Adrenal gland (tissue), 9 donors: ENCODE measurements at regions not wholly inside any gene's neighbourhood (a gene's known extent, or its start where the extent isn't known, plus 50 kb on each side); places are given as distances from the start of the nearest gene placed in this dataset.

Source experiments
- DNase-seq, 7 donors: peaks; one replicate each; pipeline ENCODE4 v3.0.0-alpha.2; 2019 to 2020
- H3K27ac ChIP-seq, 5 donors: fragments of 200-600 bp; sonication (generic) in 4 of 5; 1 replicate in 3 of 5; 2 replicates in 2 of 5; pipeline versions ENCODE4 v1.5.1 to v1.8.0; 2016 to 2020; ENCODE audit warnings: mild to moderate bottlenecking in 1 of 5
- H3K27me3 ChIP-seq: fragments of 200-600 bp; 2 replicates; pipeline ENCODE4 v1.8.0; 2021
- H3K36me3 ChIP-seq, 2 donors: fragments of 200-600 bp; replicated peaks in 1 of 2; 1 replicate in 1 of 2; 2 replicates in 1 of 2; pipeline versions ENCODE4 v1.5.1 to v1.8.0; 2018 to 2022
- H3K4me1 ChIP-seq, 2 donors: fragments of 200-600 bp; replicated peaks in 1 of 2; 1 replicate in 1 of 2; 2 replicates in 1 of 2; pipeline versions ENCODE4 v1.5.1 to v1.8.0; 2018 to 2021
- H3K4me3 ChIP-seq, 4 donors: fragments of 200-600 bp; sonication (generic) in 3 of 4; one replicate each; pipeline ENCODE4 v1.5.1; 2016 to 2018
- H3K9me3 ChIP-seq, 3 donors: fragments of 200-600 bp; sonication (generic) in 1 of 3; replicated peaks in 1 of 3; 1 replicate in 2 of 3; 2 replicates in 1 of 3; pipeline versions ENCODE4 v1.5.1 to v1.8.0; 2016 to 2021
- POLR2A ChIP-seq, 2 donors: fragments of 450-650 bp; IDR thresholded peaks; one replicate each; pipeline ENCODE4 v1.6.1; 2017; ENCODE audit warnings: antibody characterized with exemption in 2 of 2, mild to moderate bottlenecking in 2 of 2, moderate library complexity in 1 of 2
- WGBS, 4 donors: extraction: QIAGEN DNeasy Blood & Tissue Kit in 2 of 4; methylation state at CpG; one replicate each; pipeline versions ENCODE4 v1.1.5 to v1.1.7; 2013 to 2017; 5-methylcytosine and 5-hydroxymethylcytosine counted together
- intact Hi-C, 2 donors: fragments of 100-400 bp; cut with DNase I; formaldehyde crosslinking; loops; one replicate each; pipeline versions ENCODE4 v1.14.1 to v1.15.0; 2022 to 2023
- TF ChIP-seq, protein P1 (sequence below), 6 experiments: fragments of 450-650 bp in 4 of 6; fragments of 200-600 bp in 2 of 6; sonication (generic) in 1 of 6; IDR thresholded peaks; 1 replicate in 5 of 6; 2 replicates in 1 of 6; pipeline versions ENCODE4 v1.5.1 to v1.8.0; 2016 to 2021; ENCODE audit warnings: antibody characterized with exemption in 6 of 6, mild to moderate bottlenecking in 2 of 6, moderate library complexity in 1 of 6
- donor health status: healthy with polysubstance abuse.
- donor health status: Bipolar disorder and iron deficiency.
- donor health status: DM: yes; HTN: yes; CAD: no.
- donor health status: DM: no; HTN: no; CAD: no.
- donor health status: DM: no; HTN: no; CAD: no.

DNA sequence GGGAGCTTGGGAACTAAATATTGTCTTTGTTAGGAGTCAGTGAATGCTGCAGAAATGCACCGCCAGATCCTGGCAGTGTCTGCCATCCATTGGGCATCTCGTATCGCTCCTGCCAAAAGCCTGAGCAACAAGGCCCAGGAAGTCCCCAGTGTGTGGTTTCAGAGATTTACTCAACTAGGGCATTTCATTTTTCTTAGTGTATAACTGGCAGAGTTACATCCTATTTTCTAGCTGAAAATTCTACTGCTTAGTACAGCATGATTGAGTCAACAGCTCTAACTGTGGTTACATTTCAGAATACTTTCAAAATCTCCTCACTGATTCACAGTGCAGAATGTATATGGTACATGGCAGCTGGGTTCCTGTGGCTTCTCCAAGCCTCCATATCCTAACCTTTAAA lies 95.8 kb upstream of the CREB5 start:
- WGBS, 4 donors, result 89 to 97% (median 94%) methylated on average over 3 of the region's 3 CpGs
- H3K36me3 ChIP-seq, result no peaks in the 10 kb centered on the region
- peaks cover 0 to 9% of the 10 kb centered on the region in 2 donors for H3K4me1 ChIP-seq
- no peak overlapping the region for H3K4me3 ChIP-seq
- intact Hi-C loops, result no loop called here
- H3K9me3 ChIP-seq, result no peaks in the 10 kb centered on the region
- H3K27me3 ChIP-seq, result peaks cover 39% of the 10 kb centered on the region
- TF ChIP-seq, protein P1, sequence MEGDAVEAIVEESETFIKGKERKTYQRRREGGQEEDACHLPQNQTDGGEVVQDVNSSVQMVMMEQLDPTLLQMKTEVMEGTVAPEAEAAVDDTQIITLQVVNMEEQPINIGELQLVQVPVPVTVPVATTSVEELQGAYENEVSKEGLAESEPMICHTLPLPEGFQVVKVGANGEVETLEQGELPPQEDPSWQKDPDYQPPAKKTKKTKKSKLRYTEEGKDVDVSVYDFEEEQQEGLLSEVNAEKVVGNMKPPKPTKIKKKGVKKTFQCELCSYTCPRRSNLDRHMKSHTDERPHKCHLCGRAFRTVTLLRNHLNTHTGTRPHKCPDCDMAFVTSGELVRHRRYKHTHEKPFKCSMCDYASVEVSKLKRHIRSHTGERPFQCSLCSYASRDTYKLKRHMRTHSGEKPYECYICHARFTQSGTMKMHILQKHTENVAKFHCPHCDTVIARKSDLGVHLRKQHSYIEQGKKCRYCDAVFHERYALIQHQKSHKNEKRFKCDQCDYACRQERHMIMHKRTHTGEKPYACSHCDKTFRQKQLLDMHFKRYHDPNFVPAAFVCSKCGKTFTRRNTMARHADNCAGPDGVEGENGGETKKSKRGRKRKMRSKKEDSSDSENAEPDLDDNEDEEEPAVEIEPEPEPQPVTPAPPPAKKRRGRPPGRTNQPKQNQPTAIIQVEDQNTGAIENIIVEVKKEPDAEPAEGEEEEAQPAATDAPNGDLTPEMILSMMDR (IDR thresholded peaks at IDR 0.05), result no peak
- TF ChIP-seq POLR2A (IDR thresholded peaks at IDR 0.05), result no peak
- DNase-seq, result no peak
- no peak overlapping the region for H3K27ac ChIP-seq

DNA sequence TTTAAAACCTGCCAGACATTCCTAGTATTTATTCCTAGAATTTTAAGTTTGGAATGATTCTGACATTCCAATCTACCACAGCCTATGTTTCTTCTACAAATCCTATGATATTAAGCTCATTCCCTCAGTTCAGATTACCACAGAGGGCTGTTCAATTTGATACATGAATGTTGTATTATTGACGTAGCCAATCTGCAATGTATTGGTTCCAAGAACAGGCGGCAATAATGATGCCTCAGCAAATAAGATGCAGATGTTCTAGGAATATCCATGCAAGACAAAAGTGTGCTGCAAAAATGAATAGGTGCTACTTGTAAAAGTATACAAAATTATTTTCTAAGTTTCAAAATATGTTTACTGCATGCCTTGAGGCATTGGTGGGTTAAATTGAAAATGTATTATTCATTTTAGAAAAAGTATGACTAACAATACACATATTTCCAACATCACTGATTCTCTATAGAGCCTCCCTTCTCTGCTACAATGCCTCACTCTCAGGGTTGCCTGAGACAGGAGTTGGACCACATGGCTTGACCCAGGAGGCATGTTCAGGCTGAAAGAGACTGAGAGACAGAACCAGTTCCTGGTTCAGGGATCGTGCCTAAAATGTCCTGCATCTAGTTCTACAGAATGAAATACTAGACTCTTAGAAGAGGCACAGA lies 94.1 kb upstream of the CREB5 start:
- no peak overlapping the region for H3K27ac ChIP-seq
- peaks cover 23% of the 10 kb centered on the region for H3K27me3 ChIP-seq
- H3K4me1 ChIP-seq, result peaks cover 0 to 9% of the 10 kb centered on the region in 2 donors
- intact Hi-C loops, result no loop called here
- H3K4me3 ChIP-seq, result no peak overlapping the region
- TF ChIP-seq, protein P1 (IDR thresholded peaks at IDR 0.05), result no peak
- no peak for TF ChIP-seq POLR2A (IDR thresholded peaks at IDR 0.05)
- no peaks in the 10 kb centered on the region for H3K9me3 ChIP-seq
- 75 to 87% (median 82%) methylated on average over 3 of the region's 3 CpGs for WGBS, 4 donors
- no peaks in the 10 kb centered on the region for H3K36me3 ChIP-seq
- DNase-seq, result no peak

DNA sequence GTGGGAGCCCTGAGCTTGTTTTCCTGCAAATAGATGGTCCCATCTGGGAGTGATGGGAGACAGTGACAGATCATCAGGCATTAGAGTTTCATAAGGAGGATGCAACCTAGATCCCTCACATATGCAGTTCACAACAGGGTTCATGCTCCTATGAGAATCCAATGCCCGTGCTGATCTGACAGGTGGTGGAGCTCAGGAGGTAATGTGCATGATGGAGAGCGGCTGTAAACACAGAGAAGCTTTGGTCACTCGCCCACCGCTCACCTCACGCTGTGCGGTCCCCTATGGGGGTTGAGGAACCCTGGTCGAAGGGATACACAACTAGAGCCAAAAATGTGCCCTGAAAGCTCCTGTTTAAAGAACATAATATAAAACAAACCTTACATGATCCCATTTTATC lies 88.5 kb upstream of the CREB5 start:
- Histone ChIP-seq H3K4me3 (no peak overlapping the region), H3K36me3 (no peaks in the 10 kb centered on the region), H3K27ac (no peak overlapping the region), H3K9me3 (no peaks in the 10 kb centered on the region), H3K27me3 (no peaks in the 10 kb centered on the region), H3K4me1 (no peaks in the 10 kb centered on the region)
- TF ChIP-seq, protein P1 (IDR thresholded peaks at IDR 0.05), result no peak
- TF ChIP-seq POLR2A (IDR thresholded peaks at IDR 0.05), result no peak
- DNase-seq, result no peak
- 83 to 89% (median 87%) methylated on average over 4 to 7 of the region's 7 CpGs for WGBS, 4 donors
- intact Hi-C loops, result no loop called here

- peaks cover 5 to 13% of the 10 kb centered on the region in 2 donors for H3K4me1 ChIP-seq
- WGBS, 4 donors, result 61 to 78% (median 69%) methylated on average over 2 of the region's 2 CpGs
- no peak overlapping the region for H3K4me3 ChIP-seq
- TF ChIP-seq, protein P1 (IDR thresholded peaks at IDR 0.05), result no peak
- TF ChIP-seq POLR2A (IDR thresholded peaks at IDR 0.05), result no peak
- no peak for DNase-seq
- no peaks in the 10 kb centered on the region for H3K36me3 ChIP-seq
- no peaks in the 10 kb centered on the region for H3K9me3 ChIP-seq
- no peaks in the 10 kb centered on the region for H3K27me3 ChIP-seq
- no peak overlapping the region for H3K27ac ChIP-seq
- intact Hi-C loops, result no loop called here
Measured at GRCh38 chr7:28328146-28328545, 84.2 kb upstream of the CREB5 start.
